ENCODE measurements at regions not wholly inside any gene's neighbourhood (a gene's known extent, or its start where the extent isn't known, plus 50 kb on each side); places are given as distances from the start of the nearest gene placed in this dataset.

DNA sequence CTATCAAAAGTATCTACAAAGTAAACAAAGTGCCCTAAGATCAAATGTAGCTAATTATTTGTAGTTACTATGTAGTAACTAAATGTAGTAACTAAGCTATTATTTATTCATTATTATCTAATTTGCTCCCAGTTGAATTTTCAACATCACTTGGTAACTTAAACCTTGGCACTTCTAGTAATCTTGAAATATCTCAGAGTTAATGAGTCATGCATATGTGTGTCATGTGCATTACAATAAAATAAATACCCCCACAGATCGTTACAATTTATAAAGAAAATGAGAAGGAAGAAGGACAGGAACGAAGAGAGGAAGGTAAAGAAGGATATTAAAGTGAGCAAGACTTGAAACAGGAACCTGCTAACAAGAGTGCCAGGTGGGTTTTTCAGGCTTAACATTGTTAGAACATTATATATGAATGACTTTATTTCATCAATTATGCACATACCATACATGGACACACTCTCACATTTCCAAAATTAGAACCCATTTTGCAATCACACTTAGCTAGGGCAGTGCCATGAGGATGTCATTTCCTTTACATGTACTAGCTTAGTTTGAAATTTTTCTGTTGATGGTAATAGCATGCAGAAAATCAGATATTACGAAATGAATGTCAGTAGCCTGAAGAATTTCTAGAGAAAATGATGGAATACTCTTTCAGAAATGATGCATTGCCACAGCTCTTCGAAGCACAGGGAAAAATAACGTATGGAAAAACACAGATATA, 1670.4 kb upstream of the AGA start:
- intact Hi-C loops (cut with DNase I) = no loop called here
- no peak overlapping the region for H3K4me3 ChIP-seq
- no peak overlapping the region for H3K27ac ChIP-seq (replicated peaks in 1 of 4)
- no peaks in the 10 kb centered on the region for H3K36me3 ChIP-seq
- no peak for TF ChIP-seq POLR2AphosphoS5 (IDR thresholded peaks at IDR 0.05)
- no peak for TF ChIP-seq CTCF (IDR thresholded peaks at IDR 0.05)
- TF ChIP-seq EP300 (IDR thresholded peaks at IDR 0.05) = no peak
- no peak for TF ChIP-seq POLR2A (IDR thresholded peaks at IDR 0.05; ENCODE audit: low read depth)
- DNase-seq (ENCODE audit: extremely low spot score) = no peak
- H3K9me3 ChIP-seq = no peaks in the 10 kb centered on the region
- H3K4me1 ChIP-seq = no peaks in the 10 kb centered on the region
- no peaks in the 10 kb centered on the region for H3K27me3 ChIP-seq
- WGBS = 62% methylated on average over 5 of the region's 5 CpGs

DNA sequence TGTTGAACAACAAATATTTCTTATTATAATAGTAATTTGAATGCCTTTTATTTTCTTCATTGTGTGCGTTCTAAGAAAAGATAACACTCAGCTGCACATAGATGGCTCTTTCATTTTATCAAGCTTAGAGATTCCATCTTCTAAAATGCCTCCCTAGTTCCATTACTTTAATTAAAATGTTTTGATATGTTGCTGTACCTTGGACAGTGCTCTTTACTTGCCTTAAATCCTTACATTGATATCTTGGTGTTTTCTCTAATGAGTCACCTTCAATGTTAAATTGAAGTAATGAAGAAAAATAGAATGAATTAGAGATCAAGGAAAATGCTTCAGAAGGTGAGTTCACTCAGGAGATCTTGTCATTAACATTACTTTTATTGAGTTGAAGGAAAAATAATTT, 1672.4 kb upstream of the AGA start:
- Histone ChIP-seq H3K4me1 (no peaks in the 10 kb centered on the region), H3K27me3 (no peaks in the 10 kb centered on the region), H3K9me3 (no peaks in the 10 kb centered on the region), H3K4me3 (no peak overlapping the region), H3K36me3 (no peaks in the 10 kb centered on the region), H3K27ac (replicated peaks in 1 of 4) (no peak overlapping the region)
- intact Hi-C loops (cut with DNase I) = no loop called here
- 87% methylated on average over 1 of the region's 1 CpG for WGBS
- TF ChIP-seq POLR2A (IDR thresholded peaks at IDR 0.05; ENCODE audit: low read depth) (no peak), POLR2AphosphoS5 (IDR thresholded peaks at IDR 0.05) (no peak), CTCF (IDR thresholded peaks at IDR 0.05) (no peak), EP300 (IDR thresholded peaks at IDR 0.05) (no peak)
- DNase-seq (ENCODE audit: extremely low spot score) = no peak

DNA sequence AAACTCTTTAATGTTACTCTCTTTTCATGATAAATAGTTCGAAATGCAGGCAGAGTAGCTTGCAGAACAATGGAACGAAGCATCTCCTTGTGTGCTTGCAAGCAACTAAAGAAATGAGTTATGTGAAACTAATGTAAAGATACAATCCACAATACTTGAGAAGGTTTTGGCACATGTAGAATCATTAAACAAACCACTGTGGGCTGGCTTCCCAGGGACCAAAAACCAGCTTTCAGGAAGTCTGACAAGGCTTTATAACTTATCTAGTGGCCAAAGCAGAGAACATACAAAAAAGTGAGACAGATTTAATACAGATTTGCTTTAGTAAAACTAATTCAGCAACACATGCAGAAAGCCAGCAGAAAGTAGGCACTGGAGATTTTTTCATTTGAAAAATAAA, 1673.8 kb upstream of the AGA start:
- H3K4me1 ChIP-seq = no peaks in the 10 kb centered on the region
- no peak for DNase-seq (ENCODE audit: extremely low spot score)
- no peaks in the 10 kb centered on the region for H3K36me3 ChIP-seq
- 22% methylated on average over 2 of the region's 2 CpGs for WGBS
- no peak overlapping the region for H3K4me3 ChIP-seq
- TF ChIP-seq EP300 (IDR thresholded peaks at IDR 0.05) = no peak
- no peak for TF ChIP-seq POLR2A (IDR thresholded peaks at IDR 0.05; ENCODE audit: low read depth)
- TF ChIP-seq CTCF (IDR thresholded peaks at IDR 0.05) = no peak
- no peak for TF ChIP-seq POLR2AphosphoS5 (IDR thresholded peaks at IDR 0.05)
- H3K27ac ChIP-seq (replicated peaks in 1 of 4) = no peak overlapping the region
- intact Hi-C loops (cut with DNase I) = no loop called here
- no peaks in the 10 kb centered on the region for H3K27me3 ChIP-seq
- no peaks in the 10 kb centered on the region for H3K9me3 ChIP-seq

- WGBS = 48% methylated on average over 2 of the region's 2 CpGs
- no peak for DNase-seq (ENCODE audit: extremely low spot score)
- no peaks in the 10 kb centered on the region for H3K4me1 ChIP-seq
- H3K4me3 ChIP-seq = no peak overlapping the region
- TF ChIP-seq EP300 (IDR thresholded peaks at IDR 0.05) = no peak
- no peak for TF ChIP-seq POLR2A (IDR thresholded peaks at IDR 0.05; ENCODE audit: low read depth)
- no peak for TF ChIP-seq POLR2AphosphoS5 (IDR thresholded peaks at IDR 0.05)
- no peak for TF ChIP-seq CTCF (IDR thresholded peaks at IDR 0.05)
- H3K27me3 ChIP-seq = no peaks in the 10 kb centered on the region
- no peaks in the 10 kb centered on the region for H3K9me3 ChIP-seq
- no peaks in the 10 kb centered on the region for H3K36me3 ChIP-seq
- H3K27ac ChIP-seq (replicated peaks in 1 of 4) = no peak overlapping the region
- intact Hi-C loops (cut with DNase I) = no loop called here
Observed at GRCh38 chr4:179116581-179116980, 1674.3 kb upstream of the AGA start.

DNA sequence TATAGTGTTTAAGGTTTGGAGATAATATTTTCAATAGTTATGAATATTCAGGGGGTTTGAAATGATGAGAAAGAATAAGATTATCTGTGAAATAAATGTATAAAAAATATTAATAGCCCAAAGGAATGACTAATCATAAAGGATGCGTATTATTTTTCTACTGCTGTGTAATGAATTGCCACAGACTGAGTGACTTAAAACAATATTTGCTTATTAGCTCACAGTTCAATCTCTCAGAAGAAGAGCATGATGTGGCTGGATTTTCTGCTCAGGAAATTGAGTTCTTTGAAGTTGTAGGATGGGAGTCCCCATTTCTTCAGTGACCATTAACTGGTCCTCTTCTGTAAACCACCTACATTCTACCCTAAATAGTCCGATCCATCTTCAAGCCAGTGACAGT, 1680.8 kb upstream of the AGA start:
- no peaks in the 10 kb centered on the region for H3K27me3 ChIP-seq
- intact Hi-C loops (cut with DNase I) = no loop called here
- TF ChIP-seq CTCF (IDR thresholded peaks at IDR 0.05) (no peak), POLR2AphosphoS5 (IDR thresholded peaks at IDR 0.05) (no peak), EP300 (IDR thresholded peaks at IDR 0.05) (no peak), POLR2A (IDR thresholded peaks at IDR 0.05; ENCODE audit: low read depth) (no peak)
- no peaks in the 10 kb centered on the region for H3K36me3 ChIP-seq
- no peaks in the 10 kb centered on the region for H3K4me1 ChIP-seq
- DNase-seq (ENCODE audit: extremely low spot score) = no peak
- no peaks in the 10 kb centered on the region for H3K9me3 ChIP-seq
- no peak overlapping the region for H3K4me3 ChIP-seq
- no peak overlapping the region for H3K27ac ChIP-seq (replicated peaks in 1 of 4)
- WGBS = 89% methylated on average over 2 of the region's 2 CpGs

Data from esophagus muscularis mucosa (tissue), 4 donors.